ENCODE measurements at regions not wholly inside any gene's neighbourhood (a gene's known extent, or its start where the extent isn't known, plus 50 kb on each side); places are given as distances from the start of the nearest gene placed in this dataset.
"Not testable (repeated sequence)": the region's sequence is repeated elsewhere in the genome, so short reads cannot be mapped to it uniquely, and the experiment has no call there.

DNA sequence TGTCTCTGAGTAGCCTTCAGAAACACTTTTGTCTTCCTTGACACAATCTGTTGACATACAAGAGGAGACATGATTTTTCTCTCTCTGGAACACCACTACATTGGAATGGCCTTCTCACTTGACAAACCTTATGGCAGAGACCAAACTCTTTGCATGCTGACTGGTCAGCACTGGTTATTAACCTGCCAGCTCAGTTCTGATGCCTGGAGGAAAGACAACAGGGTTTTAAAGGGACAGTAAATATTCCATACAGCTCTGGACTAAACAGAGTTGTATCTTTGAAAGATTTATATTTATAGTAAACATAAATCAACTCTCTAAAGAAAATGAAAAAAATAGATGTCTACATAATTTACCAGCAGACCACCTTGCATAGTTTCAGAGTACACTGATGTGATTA is 1139.1 kb upstream of the CDH8 start:
- H3K4me3 ChIP-seq (ENCODE audit: low read depth, low read length), result no peak overlapping the region
- no peak for DNase-seq (ENCODE audit: low read depth)

DNA sequence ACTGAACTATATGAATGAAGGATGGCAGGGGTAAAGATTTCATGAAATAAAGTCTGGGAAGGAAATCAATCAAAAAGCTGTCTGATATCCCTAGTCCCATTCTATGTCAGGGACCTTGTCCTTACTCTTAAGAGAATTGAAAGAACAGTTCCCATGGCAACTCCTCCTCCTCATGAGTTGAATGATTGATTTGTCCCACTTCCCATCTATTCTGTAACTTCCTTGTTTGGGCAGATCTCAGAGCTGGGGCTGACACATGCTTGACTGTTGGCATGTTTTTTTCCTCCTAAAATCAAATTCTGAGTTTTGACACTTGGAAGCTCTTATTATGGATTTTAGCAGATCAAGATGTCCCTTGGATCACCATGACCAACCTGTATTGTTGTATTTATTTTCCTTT is 1138.6 kb upstream of the CDH8 start:
- H3K4me3 ChIP-seq (ENCODE audit: low read depth, low read length), result no peak overlapping the region
- DNase-seq (ENCODE audit: low read depth), result no peak

DNA sequence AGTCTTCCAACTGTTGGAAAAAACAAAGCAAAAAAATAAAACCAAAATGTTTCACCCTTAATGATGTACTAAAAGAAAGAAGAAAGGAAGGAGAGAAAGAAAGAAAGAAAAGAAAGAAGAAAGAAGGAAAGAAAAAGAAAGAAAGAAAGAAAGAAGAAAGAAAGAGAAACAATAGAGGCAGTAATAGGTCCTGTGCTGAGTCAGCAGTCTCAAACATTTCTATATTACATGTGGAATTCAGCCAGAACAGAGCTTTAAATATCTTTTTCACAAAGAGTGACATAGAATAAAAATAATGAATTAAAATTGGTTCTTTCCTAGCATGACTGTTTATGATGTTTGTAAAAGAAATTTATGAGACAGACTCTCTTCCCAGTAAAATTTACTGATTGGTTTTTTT is 1135.3 kb upstream of the CDH8 start:
- DNase-seq (ENCODE audit: low read depth), result no peak
- no peak overlapping the region for H3K4me3 ChIP-seq (ENCODE audit: low read depth, low read length)

DNA sequence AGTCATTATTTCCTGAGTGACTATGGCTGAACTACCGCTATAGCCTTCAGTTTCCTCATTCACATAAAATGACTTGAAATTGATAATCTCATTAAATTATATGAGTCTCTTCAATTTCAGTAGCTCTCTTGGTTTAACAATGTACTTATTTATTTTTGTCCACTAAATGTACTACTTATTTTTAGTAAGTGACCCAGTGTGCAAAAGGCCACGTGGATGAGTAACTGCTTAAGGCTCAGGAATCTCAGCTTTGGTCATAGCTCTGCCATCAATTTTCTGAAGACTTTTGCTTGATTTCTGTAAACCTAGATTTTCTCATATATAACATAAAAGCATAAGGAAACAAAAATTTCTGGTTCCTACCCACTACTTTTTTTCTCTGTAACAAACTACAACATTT is 1132.9 kb upstream of the CDH8 start:
- no peak overlapping the region for H3K4me3 ChIP-seq (ENCODE audit: low read depth, low read length)
- no peak for DNase-seq (ENCODE audit: low read depth)

DNA sequence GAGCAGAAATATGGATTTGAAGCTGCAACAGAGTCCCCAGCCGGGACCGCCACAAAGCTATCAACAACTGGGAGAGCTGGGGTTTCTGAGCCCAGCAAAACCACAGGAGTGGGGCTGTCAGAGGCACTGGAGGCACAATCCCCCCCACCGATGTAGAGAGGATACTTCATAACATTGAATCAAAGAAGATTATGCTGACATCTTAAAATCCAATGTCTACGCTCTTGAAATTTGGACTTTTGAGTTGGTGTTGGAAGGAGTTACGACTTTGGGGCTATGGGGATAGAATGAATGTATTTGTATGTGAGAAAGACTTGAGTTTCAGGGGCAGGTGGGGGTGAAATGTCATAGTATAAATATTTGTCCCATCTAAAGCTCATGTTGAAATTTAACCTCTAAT is 1121.6 kb upstream of the CDH8 start:
- H3K4me3 ChIP-seq (ENCODE audit: low read depth, low read length), result no peak overlapping the region
- DNase-seq (ENCODE audit: low read depth), result no peak

DNA sequence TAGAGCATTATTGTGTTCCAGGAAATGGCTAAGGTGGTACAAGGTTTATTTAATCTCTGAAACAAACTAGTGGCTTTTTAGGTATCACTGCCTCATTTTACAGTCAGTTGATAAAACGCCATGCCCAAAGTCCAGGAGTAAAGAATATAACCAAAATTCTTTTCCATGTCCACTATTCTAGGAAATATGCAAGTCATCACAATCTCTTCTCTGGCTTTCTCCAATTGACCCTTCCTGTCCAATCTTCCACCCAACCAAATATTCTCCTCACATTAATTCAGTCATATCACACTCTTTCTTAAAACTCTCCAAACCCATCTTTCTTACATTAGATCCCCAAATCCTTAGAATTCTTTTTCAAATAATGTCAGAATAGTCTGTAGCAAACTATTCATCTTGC is 1110.0 kb upstream of the CDH8 start:
- no peak overlapping the region for H3K4me3 ChIP-seq (ENCODE audit: low read depth, low read length)
- no peak for DNase-seq (ENCODE audit: low read depth)

DNA sequence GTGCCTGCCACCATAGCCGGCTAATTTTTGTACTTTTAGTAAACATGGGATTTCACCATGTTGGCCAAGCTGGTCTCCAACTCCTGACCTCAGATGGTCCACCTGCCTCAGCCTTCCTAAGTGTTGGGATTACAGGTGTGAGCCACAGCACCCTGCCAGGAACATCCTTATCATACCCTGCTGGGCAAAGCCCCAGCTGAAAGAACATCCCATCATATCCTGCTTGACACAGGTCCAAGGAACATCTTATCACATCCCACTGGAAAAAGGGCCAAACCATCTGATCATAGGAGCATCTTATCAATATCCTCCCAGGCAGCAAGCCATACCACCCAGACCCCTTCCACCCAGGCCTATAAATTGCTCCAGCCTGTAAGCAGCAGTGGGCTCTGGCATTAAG is 1109.2 kb upstream of the CDH8 start:
- H3K4me3 ChIP-seq (ENCODE audit: low read depth, low read length), result no peak overlapping the region
- no peak for DNase-seq (ENCODE audit: low read depth)

DNA sequence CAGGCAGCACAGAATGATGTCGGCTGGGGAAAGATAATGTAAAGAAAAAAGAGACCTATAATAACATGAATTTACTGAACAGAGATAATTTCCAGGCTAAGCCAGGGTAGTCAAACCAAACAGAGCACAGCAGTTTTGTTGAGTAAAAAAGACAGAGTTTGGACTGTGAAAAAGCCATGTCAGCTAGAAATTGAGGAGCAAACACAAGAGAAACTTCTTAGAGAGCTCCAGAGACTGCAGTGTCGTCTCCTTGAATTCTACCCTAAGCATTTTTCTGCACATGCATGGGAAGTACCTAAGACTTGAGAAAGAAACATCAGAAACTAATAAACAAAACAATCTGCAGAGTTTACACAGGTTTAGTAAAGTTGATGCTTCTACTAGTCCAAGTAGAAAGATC is 1098.8 kb upstream of the CDH8 start:
- H3K4me3 ChIP-seq (ENCODE audit: low read depth, low read length), result no peak overlapping the region
- DNase-seq (ENCODE audit: low read depth), result no peak

DNA sequence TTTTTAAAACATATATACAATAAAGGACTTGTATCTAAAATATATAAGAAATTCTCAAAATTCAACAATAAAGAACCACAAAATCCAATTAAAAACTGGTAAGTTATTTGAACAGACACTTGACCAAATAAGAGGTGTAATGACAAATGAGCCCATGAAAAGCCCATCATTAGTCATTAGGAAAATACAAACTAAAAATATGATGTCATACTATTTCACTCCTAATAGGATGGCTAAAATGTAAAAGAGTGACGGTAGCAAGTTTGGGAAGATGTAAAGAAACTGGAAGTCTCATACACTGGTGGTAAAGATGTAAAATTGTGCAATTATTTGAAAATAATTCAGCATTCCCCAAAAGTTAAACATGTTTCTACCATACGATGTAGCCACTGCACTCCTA is 1095.3 kb upstream of the CDH8 start:
- DNase-seq (ENCODE audit: low read depth), result no peak
- H3K4me3 ChIP-seq (ENCODE audit: low read depth, low read length), result no peak overlapping the region

DNA sequence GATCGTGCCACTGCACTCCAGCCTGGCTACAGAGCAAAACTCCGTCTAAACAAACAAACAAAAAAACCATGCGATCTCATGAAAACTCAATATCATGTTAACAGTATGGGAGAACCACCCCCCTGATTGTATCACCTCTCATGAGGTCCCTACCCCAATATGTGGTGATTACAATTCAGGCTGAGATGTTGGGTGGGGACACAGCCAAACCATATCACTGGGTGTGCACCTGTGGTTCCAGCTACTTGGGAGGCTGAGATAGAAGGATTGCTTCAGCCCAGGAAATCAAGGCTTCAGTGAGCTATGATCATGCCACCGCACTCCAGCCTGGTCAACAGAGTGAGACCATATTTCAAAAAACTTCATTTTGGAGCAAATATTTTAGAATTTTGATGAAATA is 1094.7 kb upstream of the CDH8 start:
- no peak for DNase-seq (ENCODE audit: low read depth)

DNA sequence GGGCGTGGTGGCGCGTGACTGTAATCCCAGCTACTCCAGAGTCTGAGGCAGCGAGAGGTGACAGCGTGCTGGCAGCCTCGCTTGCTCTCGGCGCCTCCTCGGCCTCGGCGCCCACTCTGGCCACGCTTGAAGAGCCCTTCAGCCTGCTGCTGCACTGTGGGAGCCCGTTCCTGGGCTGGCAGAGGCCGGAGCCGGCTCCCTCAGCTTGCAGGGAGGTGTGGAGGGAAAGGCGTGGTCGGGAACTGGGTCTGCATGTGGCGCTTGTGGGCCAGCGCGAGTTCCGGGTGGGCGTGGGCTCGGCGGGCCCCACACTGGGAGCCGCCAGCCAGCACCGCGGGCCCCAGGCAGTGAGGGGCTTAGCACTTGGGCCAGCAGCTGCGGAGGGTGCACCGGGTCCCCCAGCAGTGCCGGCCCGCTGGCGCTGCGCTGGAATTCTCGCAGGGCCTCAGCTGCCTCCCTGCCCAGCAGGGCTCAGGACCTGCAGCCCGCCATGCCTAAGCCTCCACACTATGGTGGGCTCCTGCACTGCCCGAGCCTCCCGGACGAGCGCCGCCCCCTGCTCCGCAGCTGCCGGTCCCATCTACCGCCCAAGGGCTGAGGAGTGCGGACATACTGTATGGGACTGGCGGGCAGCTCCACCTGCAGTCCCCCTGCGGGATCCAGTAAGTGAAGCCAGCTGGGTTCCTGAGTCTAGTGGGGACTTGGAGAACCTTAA is 1093.3 kb upstream of the CDH8 start:
- no peak for DNase-seq (ENCODE audit: low read depth)
- no peak overlapping the region for H3K4me3 ChIP-seq (ENCODE audit: low read depth, low read length)

More for the DNA sequence above, 1094.7 kb upstream of the CDH8 start:
- no peak overlapping the region for H3K4me3 ChIP-seq (ENCODE audit: low read depth, low read length)

DNA sequence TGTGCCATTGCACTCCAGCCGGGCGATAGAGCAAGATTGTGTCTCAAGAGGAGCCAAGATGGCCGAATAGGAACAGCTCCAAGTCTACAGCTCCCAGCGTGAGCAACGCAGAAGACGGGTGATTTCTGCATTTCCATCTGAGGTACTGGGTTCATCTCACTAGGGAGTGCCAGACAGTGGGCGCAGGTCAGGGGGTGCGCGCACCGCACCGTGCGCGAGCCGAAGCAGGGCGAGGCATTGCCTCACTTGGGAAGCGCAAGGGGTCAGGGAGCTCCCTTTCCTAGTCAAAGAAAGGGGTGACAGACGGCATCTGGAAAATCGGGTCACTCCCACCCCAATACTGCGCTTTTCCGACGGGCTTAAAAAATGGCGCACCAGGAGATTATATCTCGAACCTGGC is 1083.7 kb upstream of the CDH8 start:
- not testable (repeated sequence) for H3K4me3 ChIP-seq (ENCODE audit: low read depth, low read length); DNase-seq (ENCODE audit: low read depth)

DNA sequence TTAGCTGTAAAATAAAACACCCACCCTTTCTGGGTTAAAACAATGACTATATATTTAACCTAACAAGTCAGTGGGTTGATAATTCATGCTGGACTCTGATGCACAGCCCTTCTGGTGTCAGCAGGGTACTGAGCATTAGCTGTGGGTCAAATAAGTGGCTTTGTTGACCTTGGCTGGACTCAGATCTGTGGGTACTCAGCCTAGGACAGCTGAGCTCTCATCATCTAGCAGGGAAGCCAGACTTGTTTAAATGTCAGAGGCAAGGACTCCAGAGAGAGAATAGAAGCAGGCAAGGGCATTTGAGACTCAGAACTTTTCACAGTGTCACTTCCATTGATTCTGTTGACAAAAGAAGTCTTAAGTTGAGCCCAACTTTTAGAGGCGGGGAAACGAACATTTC is 1063.8 kb upstream of the CDH8 start:
- no peak for DNase-seq (ENCODE audit: low read depth)
- H3K4me3 ChIP-seq (ENCODE audit: low read depth, low read length), result no peak overlapping the region

DNA sequence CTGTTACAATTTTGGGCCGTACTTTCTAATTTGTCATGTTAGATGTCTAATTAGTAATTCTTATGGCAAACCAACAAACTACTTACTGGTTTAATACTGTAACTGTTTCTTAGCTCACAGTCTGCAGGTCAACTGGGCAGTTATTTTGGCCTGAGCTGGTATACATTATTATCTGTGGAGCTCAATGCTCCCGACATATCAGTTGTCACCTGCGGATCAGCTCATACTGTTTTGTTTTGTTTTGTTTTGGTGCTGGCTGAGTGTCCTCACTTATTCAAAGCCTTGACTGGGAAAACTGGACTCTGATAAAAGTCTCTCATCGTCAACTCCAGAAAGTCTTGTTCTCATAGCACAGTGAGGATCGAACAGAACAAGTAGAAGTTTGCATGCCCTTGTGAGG is 1060.6 kb upstream of the CDH8 start:
- H3K4me3 ChIP-seq (ENCODE audit: low read depth, low read length), result no peak overlapping the region
- no peak for DNase-seq (ENCODE audit: low read depth)

DNA sequence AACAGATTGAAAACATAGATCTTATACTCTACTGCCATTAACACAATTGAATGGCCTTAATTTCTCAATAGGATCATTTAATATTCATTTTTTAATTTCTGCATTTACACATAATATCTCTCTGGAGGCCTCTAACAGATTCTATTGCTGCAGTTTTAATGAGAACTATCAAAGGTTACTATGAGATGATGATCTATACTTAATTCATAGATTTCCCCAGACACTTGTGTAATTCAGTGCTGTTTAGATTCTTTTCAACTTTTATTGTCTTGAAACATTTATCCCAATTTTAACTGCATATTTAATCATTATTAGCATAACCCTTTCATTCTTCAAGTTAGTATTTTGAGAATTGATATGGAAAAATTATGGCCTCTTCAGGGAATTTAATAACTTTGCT is 1056.5 kb upstream of the CDH8 start:
- H3K4me3 ChIP-seq (ENCODE audit: low read depth, low read length), result no peak overlapping the region
- DNase-seq (ENCODE audit: low read depth), result no peak

DNA sequence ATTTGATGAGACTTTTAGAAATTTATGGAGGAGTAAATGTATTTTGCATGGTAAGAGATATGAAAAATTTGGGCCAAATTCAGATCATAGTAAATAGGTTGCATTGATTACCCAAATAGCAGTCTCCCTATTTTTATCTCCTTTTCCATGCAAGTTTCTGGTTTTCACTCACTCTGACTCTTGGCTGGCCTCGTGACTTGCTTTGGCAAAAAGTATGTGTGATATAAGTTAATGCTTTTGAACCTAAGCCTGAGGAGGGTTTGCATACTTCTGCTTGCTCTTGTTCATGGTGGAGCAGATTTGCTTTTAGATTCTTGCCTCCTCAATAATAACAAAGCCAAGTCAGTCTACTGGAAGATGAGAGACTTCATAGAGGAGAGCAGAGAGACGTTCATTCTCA is 1045.9 kb upstream of the CDH8 start:
- H3K4me3 ChIP-seq (ENCODE audit: low read depth, low read length), result no peak overlapping the region
- no peak for DNase-seq (ENCODE audit: low read depth)

DNA sequence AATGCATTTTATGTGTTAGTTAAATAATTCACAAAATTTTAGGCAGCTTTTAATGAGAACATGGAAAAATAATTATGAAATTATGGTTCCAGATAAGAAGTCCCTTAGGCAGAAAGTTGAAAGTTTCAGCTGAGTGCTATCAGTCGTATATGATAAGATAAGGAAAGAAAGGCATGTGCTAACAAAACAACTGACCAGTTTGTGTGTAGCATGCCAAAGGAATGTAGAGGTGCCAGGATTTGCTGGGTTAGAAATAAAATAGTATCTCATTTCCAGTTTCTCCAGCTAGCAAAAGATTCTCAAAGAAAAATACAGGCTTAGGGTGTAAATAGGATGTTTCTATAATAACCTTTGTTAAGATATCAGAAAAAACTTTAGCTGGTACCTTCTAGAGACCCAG is 1044.5 kb upstream of the CDH8 start:
- DNase-seq (ENCODE audit: low read depth), result no peak
- H3K4me3 ChIP-seq (ENCODE audit: low read depth, low read length), result no peak overlapping the region

DNA sequence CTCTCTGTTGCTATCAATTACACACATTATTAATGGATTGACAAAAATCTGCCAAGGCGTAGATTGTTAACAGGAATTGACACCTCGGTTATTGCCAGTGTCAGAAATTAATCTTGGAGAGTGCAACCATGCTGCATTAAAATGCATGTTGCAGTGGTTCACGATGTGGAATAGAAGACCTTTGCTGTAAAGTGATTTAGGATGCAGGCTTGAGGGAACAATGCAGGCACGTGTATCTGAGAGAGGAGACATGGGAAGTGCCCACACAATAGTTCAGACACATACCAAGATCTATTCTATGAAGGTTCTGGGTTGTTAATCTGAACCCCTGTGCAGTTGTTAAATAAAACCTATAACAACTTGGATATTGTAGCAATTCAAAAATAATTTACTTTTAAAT is 1032.8 kb upstream of the CDH8 start:
- no peak for DNase-seq (ENCODE audit: low read depth)
- no peak overlapping the region for H3K4me3 ChIP-seq (ENCODE audit: low read depth, low read length)

DNA sequence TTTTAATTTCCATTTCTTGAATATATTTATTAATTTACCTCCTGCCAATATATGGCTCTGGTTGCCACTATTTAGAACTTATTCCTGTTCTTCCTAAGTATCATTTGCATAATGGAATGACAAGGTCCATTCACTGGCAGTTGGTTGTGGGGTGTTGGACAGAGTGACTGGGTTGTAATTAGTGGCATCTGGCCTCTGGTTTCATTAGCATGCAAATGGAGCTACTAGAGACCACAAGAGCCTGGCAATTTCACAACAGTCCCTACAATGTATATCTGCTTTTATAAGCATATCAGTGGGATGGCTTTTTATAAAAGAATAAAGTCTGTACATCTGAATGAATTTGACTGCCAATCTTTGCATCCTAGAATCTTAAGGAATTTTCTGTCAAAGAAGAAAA is 1030.9 kb upstream of the CDH8 start:
- no peak overlapping the region for H3K4me3 ChIP-seq (ENCODE audit: low read depth, low read length)
- DNase-seq (ENCODE audit: low read depth), result no peak

DNA sequence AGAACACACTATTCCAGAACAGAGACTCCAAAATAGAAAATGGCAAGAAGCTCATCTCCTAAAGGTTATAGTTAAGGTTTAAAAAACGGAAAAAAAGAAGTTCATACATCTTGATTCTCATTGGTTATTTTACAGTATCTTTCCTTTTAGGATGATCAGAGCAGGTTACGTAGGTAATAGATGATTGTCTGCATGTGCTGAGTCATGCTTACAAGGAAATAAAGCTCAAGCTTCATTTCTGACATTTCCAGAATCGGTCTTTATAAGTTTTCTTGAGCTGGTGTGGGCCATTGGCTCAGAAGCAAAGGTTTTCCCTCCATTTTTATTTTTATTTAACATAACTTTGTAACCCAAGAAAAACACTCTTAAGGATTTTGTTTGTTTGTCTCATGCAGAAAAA is 1030.3 kb upstream of the CDH8 start:
- no peak for DNase-seq (ENCODE audit: low read depth)
- H3K4me3 ChIP-seq (ENCODE audit: low read depth, low read length), result no peak overlapping the region

DNA sequence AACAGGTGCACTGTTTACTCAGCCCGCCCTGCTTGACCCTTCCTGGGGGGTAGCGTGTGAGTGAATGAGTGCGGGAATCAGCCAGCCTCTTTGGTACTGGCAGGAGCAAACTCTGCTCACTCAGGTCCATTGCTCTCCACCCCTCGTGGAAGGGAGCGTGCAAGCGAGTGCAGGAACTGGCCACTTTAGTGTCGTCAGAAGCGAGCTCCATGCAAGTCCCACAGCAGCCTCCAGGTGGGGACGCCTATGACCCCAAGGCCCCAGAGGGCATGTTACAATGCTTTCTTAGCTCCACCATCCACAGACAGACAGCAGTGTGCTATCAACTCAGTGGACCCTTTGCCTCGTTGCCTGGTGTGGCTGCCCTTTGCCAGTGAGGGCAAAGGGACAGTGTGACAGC is 1025.1 kb upstream of the CDH8 start:
- no peak for DNase-seq (ENCODE audit: low read depth)
- no peak overlapping the region for H3K4me3 ChIP-seq (ENCODE audit: low read depth, low read length)

DNA sequence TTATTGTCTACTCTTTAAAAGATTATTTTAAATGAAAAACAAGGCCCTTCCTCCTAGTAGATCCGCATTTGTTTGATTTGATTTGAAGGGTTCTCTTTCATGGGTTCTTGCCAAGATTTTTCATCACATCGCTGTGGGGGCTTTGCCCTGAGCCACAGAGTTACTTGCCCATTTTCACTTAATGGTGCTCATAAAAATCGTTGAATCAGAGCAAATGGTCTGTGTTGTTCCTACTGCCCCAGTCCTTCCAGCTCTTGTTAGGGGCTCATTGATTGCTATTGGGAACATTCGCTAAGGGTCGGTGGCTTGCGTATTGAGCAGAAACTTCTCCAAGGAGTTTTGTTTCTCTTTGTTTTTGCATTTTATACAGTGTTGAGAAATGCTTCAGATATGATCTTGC is 1023.4 kb upstream of the CDH8 start:
- DNase-seq (ENCODE audit: low read depth), result no peak
- no peak overlapping the region for H3K4me3 ChIP-seq (ENCODE audit: low read depth, low read length)

Data from skeletal muscle cell (primary cell).